GM12878 (cell line): ENCODE measurements at regions not wholly inside any gene's neighbourhood (a gene's known extent, or its start where the extent isn't known, plus 50 kb on each side); places are given as distances from the start of the nearest gene placed in this dataset.

Experiments
- ATAC-seq: fragments of 200-7000 bp; cut with Tn5 transposase; 3 replicates; pipeline ENCODE4 v1.9.1; 2020; ENCODE audit warnings: mild to moderate bottlenecking, moderate library complexity
- BruUV-seq: library from RNA; stranded (reverse); fragments of 400-500 nt; replicated peaks from 2 replicates; lab custom pipeline; 2021; lab: Mats Ljungman, UMichigan
- CTCF ChIA-PET: fragments of 300-600 bp; sonication (Branson Sonifier 250); formaldehyde crosslinking; extraction: SDS; loops from one replicate; lab custom pipeline; 2021; ENCODE audit warnings: inconsistent platforms; lab: Yijun Ruan, JAX
- POLR2A ChIA-PET: fragments of 350-600 bp; formaldehyde crosslinking; extraction: SDS; loops from one replicate; lab custom pipeline; 2021; ENCODE audit warnings: inconsistent platforms; lab: Charles Lee
- RAD21 ChIA-PET: fragments of 300-600 bp; sonication (Branson Sonifier 250); formaldehyde crosslinking; loops from one replicate; lab custom pipeline; 2023; ENCODE audit warnings: antibody characterized with exemption; ENCODE audit not compliant: unreplicated experiment; lab: Charles Lee
- SMC1A ChIA-PET: fragments of 300-600 bp; sonication (Branson Sonifier 250); formaldehyde crosslinking; loops from one replicate; lab custom pipeline; 2023; ENCODE audit not compliant: unreplicated experiment, uncharacterized antibody; lab: Charles Lee
- DNase-seq: peaks from one replicate; pipeline ENCODE4 v3.0.0-alpha.2; 2011; ENCODE audit warnings: low read depth, low spot score
- FAIRE-seq: peaks from 3 replicates; lab custom pipeline; 2011; peaks lifted over from hg19 to GRCh38; lab: Jason Lieb, UNC
- H2AFZ ChIP-seq: 2 replicates; pipeline ENCODE4 v1.6.0; 2011; ENCODE audit warnings: low read depth, low read length, control low read depth; ENCODE audit not compliant: control insufficient read depth
- H3K27ac ChIP-seq: 2 replicates; pipeline ENCODE4 v1.5.1; 2011; ENCODE audit warnings: control low read depth; ENCODE audit not compliant: control insufficient read depth, insufficient read depth
- H3K27me3 ChIP-seq, 2 experiments: replicated peaks in 1 of 2; 2 replicates each; pipeline versions ENCODE4 v1.6.0 to v1.6.1; 2011; ENCODE audit warnings: low read length in 1 of 2; ENCODE audit not compliant: control insufficient read depth in 2 of 2, insufficient read depth in 2 of 2
- H3K36me3 ChIP-seq, 2 experiments: 2 replicates each; pipeline ENCODE4 v1.5.1; 2011; ENCODE audit warnings: low read length in 1 of 2; ENCODE audit not compliant: control insufficient read depth in 2 of 2, insufficient read depth in 2 of 2
- H3K4me1 ChIP-seq: 2 replicates; pipeline ENCODE4 v1.6.1; 2011; ENCODE audit warnings: mild to moderate bottlenecking, low read length, moderate library complexity, mixed read lengths; ENCODE audit not compliant: control insufficient read depth, insufficient read depth
- H3K4me2 ChIP-seq: 2 replicates; pipeline ENCODE4 v1.6.0; 2011; ENCODE audit warnings: control low read depth; ENCODE audit not compliant: control insufficient read depth, insufficient read depth
- H3K4me3 ChIP-seq: fragments of 200-600 bp; sonication (generic); 2 replicates; pipeline ENCODE4 v1.5.1; 2016
- H3K79me2 ChIP-seq: 2 replicates; pipeline ENCODE4 v1.6.0; 2011; ENCODE audit warnings: low read length; ENCODE audit not compliant: control insufficient read depth, insufficient read depth
- H3K9ac ChIP-seq: 2 replicates; pipeline ENCODE4 v1.8.0; 2011; ENCODE audit warnings: low read length, control low read depth, mixed read lengths; ENCODE audit not compliant: control insufficient read depth, insufficient read depth
- H3K9me3 ChIP-seq: replicated peaks from 3 replicates; pipeline ENCODE4 v1.5.1; 2011; ENCODE audit warnings: mild to moderate bottlenecking, low read length; ENCODE audit not compliant: control insufficient read depth, insufficient read depth
- H4K20me1 ChIP-seq: 2 replicates; pipeline ENCODE4 v1.6.0; 2011; ENCODE audit not compliant: control insufficient read depth, insufficient read depth
- CREM ChIP-seq: IDR thresholded peaks from 2 replicates; pipeline ENCODE4 v1.6.1; 2014; ENCODE audit warnings: antibody characterized with exemption, low read depth
- FOS ChIP-seq: IDR thresholded peaks from 3 replicates; pipeline ENCODE4 v1.6.1; 2011; ENCODE audit warnings: borderline replicate concordance; ENCODE audit not compliant: insufficient read length; ENCODE audit errors: extremely low read depth
- MTA3 ChIP-seq: IDR thresholded peaks from 2 replicates; pipeline ENCODE4 v1.6.1; 2012; ENCODE audit warnings: low read length, inconsistent platforms, borderline replicate concordance
- RFX5 ChIP-seq: IDR thresholded peaks from 2 replicates; pipeline ENCODE4 v1.6.1; 2011; ENCODE audit warnings: low read depth, low read length, improper control_type of control experiment
- RUNX3 ChIP-seq: IDR thresholded peaks from 2 replicates; pipeline ENCODE4 v1.6.1; 2012; ENCODE audit warnings: low read length, inconsistent platforms
- ZZZ3 ChIP-seq: IDR thresholded peaks from 2 replicates; pipeline ENCODE4 v1.6.1; 2011; ENCODE audit warnings: low read depth; ENCODE audit not compliant: control insufficient read depth, insufficient read length
- WGBS: methylation state at CpG from one replicate; pipeline ENCODE4 v1.1.6; 2016; ENCODE audit warnings: low lambda C conversion rate; ENCODE audit not compliant: insufficient replicate concordance, insufficient coverage; ENCODE audit errors: missing lambda C conversion rate; 5-methylcytosine and 5-hydroxymethylcytosine counted together
- in situ Hi-C: fragments of 300-500 bp; cut with MboI; formaldehyde crosslinking; loops from 9 replicates; pipeline ENCODE4 v1.14.3; 2018; ENCODE audit warnings: mixed read lengths
- intact Hi-C: fragments of 100-400 bp; cut with micrococcal nuclease; formaldehyde crosslinking; loops from one replicate; pipeline ENCODE4 v1.14.2; 2022; ENCODE audit not compliant: unreplicated experiment

GRCh38 chr6:22149501-22150367 lies 147.1 kb downstream of the PRL start:
- Histone ChIP-seq H3K4me1 (no peaks in the 10 kb centered on the region; the same call in 1 of the 2 replicates), H3K4me2 (no peak overlapping the region), H3K4me3 (no peak overlapping the region), H3K79me2 (no peaks in the 10 kb centered on the region), H3K9me3 (no peaks in the 10 kb centered on the region), H4K20me1 (no peaks in the 10 kb centered on the region), H3K27me3 (no peaks in the 10 kb centered on the region), H3K36me3 (no peaks in the 10 kb centered on the region), H3K27ac (no peak overlapping the region), H3K9ac (no peak overlapping the region), H2AFZ (no peak overlapping the region)
- 71% methylated on average over 11 of the region's 11 CpGs for WGBS
- BruUV-seq: no TSS peak
- DNase-seq: no peak
- ATAC-seq: peak; percentile 55; the same call in 2 of the 3 replicates
- in situ Hi-C loops (no loop called here), intact Hi-C loops (loop anchor here (5.0 kb wide), 1 partner anchor 552 kb away; no protein-coding TSS in a partner anchor)
- POLR2A ChIA-PET: interaction anchor here (0.9 kb wide), 1 partner anchor 185 kb away, joined by 3 read pairs; no protein-coding TSS in a partner anchor
- RAD21 ChIA-PET: no interaction called here
- no peak for FAIRE-seq
- CTCF ChIA-PET: interaction anchor here (0.5 to 1.3 kb wide), 2 partner anchors 9 to 844 kb away, joined by 3 read pairs; no protein-coding TSS in a partner anchor
- SMC1A ChIA-PET: interaction anchor here (0.8 to 2.2 kb wide), 3 partner anchors 11 to 553 kb away, joined by 3 to 6 read pairs (median 3); no protein-coding TSS in a partner anchor
- no peak for TF ChIP-seq ZZZ3
- TF ChIP-seq RUNX3: 0 out of 2 replicates have a peak, but pooled peaks have one; percentile 5
- no peak for TF ChIP-seq CREM
- peak; percentile 58; the same call in 1 of the 2 replicates for TF ChIP-seq RFX5
- TF ChIP-seq MTA3: no peak

GRCh38 chr6:22150368-22151035 lies 146.3 kb downstream of the PRL start:
- Histone ChIP-seq H3K9ac (no peak overlapping the region), H3K36me3 (no peaks in the 10 kb centered on the region), H2AFZ (no peak overlapping the region), H3K4me2 (no peak overlapping the region), H3K4me1 (no peaks in the 10 kb centered on the region; the same call in 1 of the 2 replicates), H3K9me3 (no peaks in the 10 kb centered on the region), H3K27ac (no peak overlapping the region), H4K20me1 (no peaks in the 10 kb centered on the region)
- no peak for FAIRE-seq
- ChIA-PET CTCF (no interaction called here), SMC1A (no interaction called here), RAD21 (no interaction called here)
- DNase-seq: no peak
- no TSS peak for BruUV-seq
- intact Hi-C loops: no loop called here
- in situ Hi-C loops: no loop called here
- no peak for ATAC-seq
- no peak for TF ChIP-seq FOS
- TF ChIP-seq, all 136 proteins: peak for 0
- H3K27me3 ChIP-seq: no peaks in the 10 kb centered on the region
- POLR2A ChIA-PET: interaction anchor here (0.9 kb wide), 1 partner anchor 184 kb away, joined by 3 read pairs; no protein-coding TSS in a partner anchor
- H3K79me2 ChIP-seq: no peaks in the 10 kb centered on the region
- no peak overlapping the region for H3K4me3 ChIP-seq
